IPS-20b (cell line): ENCODE measurements at regions not wholly inside any gene's neighbourhood (a gene's known extent, or its start where the extent isn't known, plus 50 kb on each side); places are given as distances from the start of the nearest gene placed in this dataset.

ENCODE experiments used
- H3K27ac ChIP-seq: one replicate; pipeline ENCODE4 v1.5.1; 2013; ENCODE audit warnings: low read length
- H3K27me3 ChIP-seq: 2 replicates; pipeline ENCODE4 v1.6.1; 2013; ENCODE audit warnings: mild to moderate bottlenecking, low read length, inconsistent platforms; ENCODE audit not compliant: insufficient read depth
- H3K36me3 ChIP-seq: 2 replicates; pipeline ENCODE4 v1.6.1; 2013; ENCODE audit warnings: low read depth, mild to moderate bottlenecking, inconsistent platforms, low read length, moderate library complexity; ENCODE audit not compliant: insufficient read depth
- H3K4me1 ChIP-seq: 2 replicates; pipeline ENCODE4 v1.6.1; 2013; ENCODE audit warnings: mild to moderate bottlenecking, control low read depth, inconsistent platforms, low read length, moderate library complexity; ENCODE audit not compliant: insufficient read depth
- H3K4me3 ChIP-seq: 2 replicates; pipeline ENCODE4 v1.5.1; 2013; ENCODE audit warnings: mild to moderate bottlenecking, low read length, inconsistent platforms
- H3K9ac ChIP-seq: 2 replicates; pipeline ENCODE4 v1.6.1; 2013; ENCODE audit warnings: low read depth, mild to moderate bottlenecking, inconsistent platforms, low read length, moderate library complexity
- H3K9me3 ChIP-seq: 2 replicates; pipeline ENCODE4 v1.6.1; 2013; ENCODE audit warnings: mild to moderate bottlenecking, low read depth, low read length, inconsistent platforms; ENCODE audit not compliant: insufficient read depth

- no peak overlapping the region for H3K9ac ChIP-seq
- H3K4me3 ChIP-seq, result peak overlapping the region; percentile 40; the same call in 1 of the 2 replicates
- H3K9me3 ChIP-seq, result no peaks in the 10 kb centered on the region
- no peaks in the 10 kb centered on the region for H3K36me3 ChIP-seq
- peaks cover 12% of the 10 kb centered on the region; the same call in 1 of the 2 replicates for H3K4me1 ChIP-seq
- no peak overlapping the region for H3K27ac ChIP-seq
- H3K27me3 ChIP-seq, result no peaks in the 10 kb centered on the region
Observed at GRCh38 chr1:31502926-31503511, 73.3 kb upstream of the TINAGL1 start.

GRCh38 chr1:31503570-31503969 is 72.7 kb upstream of the TINAGL1 start:
- no peak overlapping the region for H3K9ac ChIP-seq

GRCh38 chr1:31504001-31504400 is 72.3 kb upstream of the TINAGL1 start:
- Histone ChIP-seq H3K4me3 (no peak overlapping the region), H3K36me3 (no peaks in the 10 kb centered on the region), H3K9ac (no peak overlapping the region), H3K9me3 (no peaks in the 10 kb centered on the region), H3K27ac (no peak overlapping the region), H3K27me3 (no peaks in the 10 kb centered on the region), H3K4me1 (peaks cover 12% of the 10 kb centered on the region; the same call in 1 of the 2 replicates)

More at GRCh38 chr1:31503570-31503969, 72.7 kb upstream of the TINAGL1 start:
- H3K4me3 ChIP-seq, result peak overlapping the region; percentile 40; the same call in 1 of the 2 replicates
- H3K36me3 ChIP-seq, result no peaks in the 10 kb centered on the region
- no peaks in the 10 kb centered on the region for H3K27me3 ChIP-seq
- H3K27ac ChIP-seq, result no peak overlapping the region
- peaks cover 12% of the 10 kb centered on the region; the same call in 1 of the 2 replicates for H3K4me1 ChIP-seq
- H3K9me3 ChIP-seq, result no peaks in the 10 kb centered on the region

- Histone ChIP-seq H3K4me3 (no peak overlapping the region), H3K4me1 (peaks cover 12% of the 10 kb centered on the region; the same call in 1 of the 2 replicates), H3K27me3 (no peaks in the 10 kb centered on the region), H3K27ac (no peak overlapping the region), H3K36me3 (no peaks in the 10 kb centered on the region), H3K9me3 (no peaks in the 10 kb centered on the region), H3K9ac (no peak overlapping the region)
Observed at GRCh38 chr1:31505911-31506497, 70.3 kb upstream of the TINAGL1 start.

GRCh38 chr1:31507221-31507620 is 69.1 kb upstream of the TINAGL1 start:
- no peak overlapping the region for H3K4me3 ChIP-seq
- H3K9me3 ChIP-seq, result no peaks in the 10 kb centered on the region
- H3K27me3 ChIP-seq, result no peaks in the 10 kb centered on the region
- no peak overlapping the region for H3K9ac ChIP-seq
- H3K27ac ChIP-seq, result no peak overlapping the region
- H3K4me1 ChIP-seq, result peaks cover 12% of the 10 kb centered on the region; the same call in 1 of the 2 replicates
- H3K36me3 ChIP-seq, result no peaks in the 10 kb centered on the region

GRCh38 chr1:31507676-31508530 is 68.4 kb upstream of the TINAGL1 start:
- no peaks in the 10 kb centered on the region for H3K9me3 ChIP-seq
- no peaks in the 10 kb centered on the region for H3K36me3 ChIP-seq
- H3K27me3 ChIP-seq, result no peaks in the 10 kb centered on the region
- no peak overlapping the region for H3K4me3 ChIP-seq
- no peak overlapping the region for H3K9ac ChIP-seq
- H3K4me1 ChIP-seq, result peaks cover 10% of the 10 kb centered on the region; the same call in 1 of the 2 replicates
- no peak overlapping the region for H3K27ac ChIP-seq

GRCh38 chr1:31509124-31510072 is 66.9 kb upstream of the TINAGL1 start:
- Histone ChIP-seq H3K4me1 (no peaks in the 10 kb centered on the region), H3K36me3 (no peaks in the 10 kb centered on the region), H3K27me3 (no peaks in the 10 kb centered on the region), H3K9me3 (no peaks in the 10 kb centered on the region), H3K9ac (no peak overlapping the region), H3K27ac (no peak overlapping the region), H3K4me3 (no peak overlapping the region)

GRCh38 chr1:31510304-31510703 is 66.0 kb upstream of the TINAGL1 start:
- Histone ChIP-seq H3K27me3 (no peaks in the 10 kb centered on the region), H3K4me1 (no peaks in the 10 kb centered on the region), H3K27ac (no peak overlapping the region)

GRCh38 chr1:31510853-31511789 is 65.2 kb upstream of the TINAGL1 start:
- Histone ChIP-seq H3K9me3 (no peaks in the 10 kb centered on the region), H3K36me3 (no peaks in the 10 kb centered on the region), H3K4me1 (no peaks in the 10 kb centered on the region), H3K9ac (no peak overlapping the region), H3K27ac (no peak overlapping the region), H3K27me3 (no peaks in the 10 kb centered on the region), H3K4me3 (no peak overlapping the region)

More at GRCh38 chr1:31510304-31510703, 66.0 kb upstream of the TINAGL1 start:
- Histone ChIP-seq H3K9ac (no peak overlapping the region), H3K36me3 (no peaks in the 10 kb centered on the region), H3K9me3 (no peaks in the 10 kb centered on the region), H3K4me3 (no peak overlapping the region)

GRCh38 chr1:31511848-31512615 is 64.3 kb upstream of the TINAGL1 start:
- H3K27ac ChIP-seq, result no peak overlapping the region
- H3K9me3 ChIP-seq, result no peaks in the 10 kb centered on the region
- no peak overlapping the region for H3K4me3 ChIP-seq
- H3K36me3 ChIP-seq, result no peaks in the 10 kb centered on the region
- H3K27me3 ChIP-seq, result no peaks in the 10 kb centered on the region
- no peak overlapping the region for H3K9ac ChIP-seq
- H3K4me1 ChIP-seq, result no peaks in the 10 kb centered on the region
